ENCODE measurements at regions not wholly inside any gene's neighbourhood (a gene's known extent, or its start where the extent isn't known, plus 50 kb on each side); places are given as distances from the start of the nearest gene placed in this dataset.
A peak's percentile ranks its signal among the peaks of the same experiment; 100 is the strongest.

DNA sequence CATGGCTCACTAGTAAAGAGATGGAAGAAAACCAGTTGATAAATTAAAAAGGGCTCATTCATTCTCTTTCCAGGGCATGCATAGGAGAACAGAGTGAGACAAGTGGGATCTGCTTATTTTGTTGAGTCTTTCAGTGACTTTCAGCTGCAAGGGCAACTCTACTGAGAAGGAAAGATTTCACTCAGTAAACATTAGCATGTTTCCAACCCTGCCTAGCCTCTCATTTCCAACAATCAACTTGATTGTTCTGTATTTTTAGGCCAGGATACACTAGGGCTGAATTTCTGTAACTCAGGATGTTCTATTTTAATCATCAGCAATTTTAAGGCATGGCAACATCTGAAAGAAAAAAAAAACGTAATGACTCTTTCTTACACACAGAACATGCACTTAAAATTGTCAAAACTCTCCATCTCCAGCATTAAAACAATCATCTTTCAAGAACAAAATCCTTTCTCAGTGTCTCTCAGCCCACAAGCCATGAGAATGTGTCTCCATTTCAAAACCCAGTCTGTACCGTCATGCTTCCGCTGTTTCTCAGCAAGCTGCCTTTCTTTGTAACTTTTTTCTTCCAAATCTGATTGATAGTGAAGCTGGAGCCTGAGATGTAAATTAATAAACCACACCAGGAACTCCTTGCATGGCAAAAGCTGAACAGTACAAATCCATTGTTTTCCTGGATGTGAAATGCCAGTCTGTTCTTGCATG lies 147.2 kb upstream of the KLF14 start:
- no peak for ATAC-seq (ENCODE audit: poor library complexity)
- Mint-ChIP-seq H3K36me3 (ENCODE audit: low read depth) (peaks cover 87% of the 10 kb centered on the region), H3K27me3 (no peaks in the 10 kb centered on the region), H3K4me3 (no peak overlapping the region), H3K27ac (peak overlapping the region; percentile 8), H3K9me3 (no peaks in the 10 kb centered on the region), H3K4me1 (ENCODE audit: low read depth) (peaks cover 31% of the 10 kb centered on the region)
- H3K9me3 ChIP-seq (ENCODE audit: control insufficient read depth in 1 of 2, insufficient read depth in 1 of 2, low read length in 2 of 2) = no peaks in the 10 kb centered on the region
- POLR2A ChIA-PET = interaction anchor here (1.8 kb wide), 1 partner anchor 31 kb away, joined by 5 read pairs; no protein-coding TSS in a partner anchor
- TF ChIP-seq, protein P1, sequence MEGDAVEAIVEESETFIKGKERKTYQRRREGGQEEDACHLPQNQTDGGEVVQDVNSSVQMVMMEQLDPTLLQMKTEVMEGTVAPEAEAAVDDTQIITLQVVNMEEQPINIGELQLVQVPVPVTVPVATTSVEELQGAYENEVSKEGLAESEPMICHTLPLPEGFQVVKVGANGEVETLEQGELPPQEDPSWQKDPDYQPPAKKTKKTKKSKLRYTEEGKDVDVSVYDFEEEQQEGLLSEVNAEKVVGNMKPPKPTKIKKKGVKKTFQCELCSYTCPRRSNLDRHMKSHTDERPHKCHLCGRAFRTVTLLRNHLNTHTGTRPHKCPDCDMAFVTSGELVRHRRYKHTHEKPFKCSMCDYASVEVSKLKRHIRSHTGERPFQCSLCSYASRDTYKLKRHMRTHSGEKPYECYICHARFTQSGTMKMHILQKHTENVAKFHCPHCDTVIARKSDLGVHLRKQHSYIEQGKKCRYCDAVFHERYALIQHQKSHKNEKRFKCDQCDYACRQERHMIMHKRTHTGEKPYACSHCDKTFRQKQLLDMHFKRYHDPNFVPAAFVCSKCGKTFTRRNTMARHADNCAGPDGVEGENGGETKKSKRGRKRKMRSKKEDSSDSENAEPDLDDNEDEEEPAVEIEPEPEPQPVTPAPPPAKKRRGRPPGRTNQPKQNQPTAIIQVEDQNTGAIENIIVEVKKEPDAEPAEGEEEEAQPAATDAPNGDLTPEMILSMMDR (IDR thresholded peaks at IDR 0.05) = no peak
- no peaks in the 10 kb centered on the region for H3K4me1 ChIP-seq (ENCODE audit: insufficient read depth, low read length)
- no peak for DNase-seq
- peaks cover 88% of the 10 kb centered on the region for H3K36me3 ChIP-seq (ENCODE audit: insufficient read depth, low read length)
- no peak overlapping the region for H3K27ac ChIP-seq (ENCODE audit: low read depth in 1 of 2, low read length in 2 of 2)
- H3K4me3 ChIP-seq (ENCODE audit: low read length) = no peak overlapping the region
- intact Hi-C loops (cut with DNase I, micrococcal nuclease) = no loop called here
- no peaks in the 10 kb centered on the region for H3K27me3 ChIP-seq (ENCODE audit: control insufficient read depth in 1 of 2, insufficient read depth in 2 of 2, low read length in 2 of 2)
- CTCF ChIA-PET = interaction anchor here (3.0 kb wide), 1 partner anchor 15 kb away, joined by 11 read pairs; no protein-coding TSS in a partner anchor

DNA sequence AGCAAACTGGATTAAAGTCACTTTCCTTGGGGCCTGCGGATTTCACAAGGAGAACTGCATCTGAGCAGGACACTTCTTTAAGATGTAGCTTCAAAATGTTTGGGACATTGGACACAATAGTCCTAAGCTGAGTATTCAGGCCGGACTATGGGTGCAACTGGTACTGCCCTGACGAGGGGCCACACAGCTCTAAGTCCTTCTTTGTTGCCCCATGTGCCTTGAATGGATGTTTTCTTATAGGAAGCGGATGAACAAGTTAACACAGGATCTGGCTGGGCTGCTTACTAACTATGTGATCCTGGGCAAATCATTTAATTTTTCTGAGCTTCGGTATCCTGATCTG lies 147.8 kb upstream of the KLF14 start:
- H3K4me3 ChIP-seq (ENCODE audit: low read length) = no peak overlapping the region
- Mint-ChIP-seq H3K36me3 (ENCODE audit: low read depth) (peaks cover 87% of the 10 kb centered on the region), H3K4me1 (ENCODE audit: low read depth) (peaks cover 26% of the 10 kb centered on the region), H3K9me3 (no peaks in the 10 kb centered on the region), H3K4me3 (no peak overlapping the region), H3K27ac (peak overlapping the region; percentile 8), H3K27me3 (no peaks in the 10 kb centered on the region)
- H3K4me1 ChIP-seq (ENCODE audit: insufficient read depth, low read length) = no peaks in the 10 kb centered on the region
- no peak for DNase-seq
- H3K27me3 ChIP-seq (ENCODE audit: control insufficient read depth in 1 of 2, insufficient read depth in 2 of 2, low read length in 2 of 2) = no peaks in the 10 kb centered on the region
- intact Hi-C loops (cut with DNase I, micrococcal nuclease) = no loop called here
- peaks cover 87% of the 10 kb centered on the region for H3K36me3 ChIP-seq (ENCODE audit: insufficient read depth, low read length)
- no peak overlapping the region for H3K27ac ChIP-seq (ENCODE audit: low read depth in 1 of 2, low read length in 2 of 2)
- POLR2A ChIA-PET = interaction anchor here (1.8 kb wide), 1 partner anchor 31 kb away, joined by 5 read pairs; no protein-coding TSS in a partner anchor
- TF ChIP-seq, protein P1 (IDR thresholded peaks at IDR 0.05) = no peak
- CTCF ChIA-PET = interaction anchor here (0.9 to 3.0 kb wide), 2 partner anchors 15 to 100 kb away, joined by 3 to 11 read pairs; no protein-coding TSS in a partner anchor
- no peak for ATAC-seq (ENCODE audit: poor library complexity)
- H3K9me3 ChIP-seq (ENCODE audit: control insufficient read depth in 1 of 2, insufficient read depth in 1 of 2, low read length in 2 of 2) = no peaks in the 10 kb centered on the region

DNA sequence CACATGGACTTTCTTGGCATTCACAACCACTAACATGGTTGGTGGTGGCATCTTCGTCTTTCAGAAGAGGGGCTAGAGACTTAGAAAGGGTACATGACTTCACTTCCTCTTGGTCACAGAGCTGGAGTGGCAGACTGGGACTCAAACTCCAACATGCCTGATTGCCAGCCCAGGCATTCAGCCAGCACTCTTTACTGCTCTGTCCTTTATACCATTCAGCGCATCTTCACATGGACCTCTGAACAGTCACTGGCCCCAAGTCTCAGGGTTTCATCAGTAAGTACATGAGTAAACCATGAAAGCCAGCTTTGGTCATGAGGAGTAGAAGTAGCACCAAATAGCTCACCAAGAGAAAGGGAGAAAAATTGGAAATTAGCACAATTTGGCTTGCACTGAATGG lies 148.4 kb upstream of the KLF14 start:
- H3K27ac ChIP-seq (ENCODE audit: low read depth in 1 of 2, low read length in 2 of 2) = no peak overlapping the region
- ATAC-seq (ENCODE audit: poor library complexity) = no peak
- H3K27me3 ChIP-seq (ENCODE audit: control insufficient read depth in 1 of 2, insufficient read depth in 2 of 2, low read length in 2 of 2) = no peaks in the 10 kb centered on the region
- DNase-seq = no peak
- Mint-ChIP-seq H3K27me3 (no peaks in the 10 kb centered on the region), H3K9me3 (no peaks in the 10 kb centered on the region), H3K36me3 (ENCODE audit: low read depth) (peaks cover 88% of the 10 kb centered on the region), H3K4me1 (ENCODE audit: low read depth) (peaks cover 25% of the 10 kb centered on the region), H3K4me3 (no peak overlapping the region), H3K27ac (no peak overlapping the region)
- no peaks in the 10 kb centered on the region for H3K9me3 ChIP-seq (ENCODE audit: control insufficient read depth in 1 of 2, insufficient read depth in 1 of 2, low read length in 2 of 2)
- H3K4me3 ChIP-seq (ENCODE audit: low read length) = no peak overlapping the region
- TF ChIP-seq, protein P1 (IDR thresholded peaks at IDR 0.05) = no peak
- intact Hi-C loops (cut with DNase I, micrococcal nuclease) = no loop called here
- POLR2A ChIA-PET = interaction anchor here (1.8 kb wide), 1 partner anchor 30 kb away, joined by 5 read pairs; no protein-coding TSS in a partner anchor
- peaks cover 86% of the 10 kb centered on the region for H3K36me3 ChIP-seq (ENCODE audit: insufficient read depth, low read length)
- no peaks in the 10 kb centered on the region for H3K4me1 ChIP-seq (ENCODE audit: insufficient read depth, low read length)
- CTCF ChIA-PET = interaction anchor here (0.9 to 3.0 kb wide), 2 partner anchors 14 to 100 kb away, joined by 3 to 11 read pairs; no protein-coding TSS in a partner anchor
